Caco-2 (cell line): ENCODE measurements at regions not wholly inside any gene's neighbourhood (a gene's known extent, or its start where the extent isn't known, plus 50 kb on each side); places are given as distances from the start of the nearest gene placed in this dataset.

Experiments
- BruUV-seq: library from RNA; stranded (reverse); fragments of 400-500 nt; replicated peaks from 2 replicates; lab custom pipeline; 2021; lab: Mats Ljungman, UMichigan
- CTCF ChIA-PET: fragments of 300-600 bp; sonication (Branson Sonifier 250); formaldehyde crosslinking; loops from one replicate; lab custom pipeline; 2022; ENCODE audit warnings: antibody characterized with exemption; lab: Charles Lee
- POLR2A ChIA-PET: fragments of 300-600 bp; sonication (Branson Sonifier 250); formaldehyde crosslinking; loops from one replicate; lab custom pipeline; 2022; ENCODE audit warnings: antibody characterized with exemption; lab: Charles Lee
- DNase-seq, 2 experiments: peaks; one replicate each; pipeline versions ENCODE4 v3.0.0 to v3.0.0-alpha.2; 2020 to 2022
- H3K27me3 ChIP-seq: replicated peaks from 2 replicates; pipeline ENCODE4 v1.6.0; 2011; ENCODE audit warnings: low read length; ENCODE audit not compliant: control insufficient read depth, insufficient read depth
- H3K36me3 ChIP-seq: 2 replicates; pipeline ENCODE4 v1.5.1; 2011; ENCODE audit warnings: low read length; ENCODE audit not compliant: control insufficient read depth, insufficient read depth
- H3K4me1 ChIP-seq: fragments of 250-450 bp; sonication (Bioruptor Pico); 2 replicates; pipeline ENCODE4 v1.5.1; 2020; ENCODE audit warnings: mild to moderate bottlenecking
- H3K4me3 ChIP-seq: 2 replicates; pipeline ENCODE4 v1.5.1; 2011; ENCODE audit warnings: low read depth, mild to moderate bottlenecking, control low read depth, low read length
- H3K9me3 ChIP-seq: fragments of 250-450 bp; sonication (Bioruptor Pico); 2 replicates; pipeline ENCODE4 v1.5.1; 2020; ENCODE audit warnings: mild to moderate bottlenecking, moderate library complexity
- H3K27ac Mint-ChIP-seq: one replicate; pipeline ENCODE4 v1.8.0; 2022; ENCODE audit warnings: mixed read lengths; ENCODE audit not compliant: unreplicated experiment
- H3K27me3 Mint-ChIP-seq: one replicate; pipeline ENCODE4 v1.8.0; 2022; ENCODE audit warnings: mixed read lengths; ENCODE audit not compliant: insufficient read depth, unreplicated experiment
- H3K36me3 Mint-ChIP-seq: one replicate; pipeline ENCODE4 v1.8.0; 2022; ENCODE audit warnings: mild to moderate bottlenecking, mixed read lengths; ENCODE audit not compliant: insufficient read depth, unreplicated experiment
- H3K4me1 Mint-ChIP-seq: one replicate; pipeline ENCODE4 v1.8.0; 2022; ENCODE audit warnings: low read depth, mixed read lengths; ENCODE audit not compliant: unreplicated experiment
- H3K4me3 Mint-ChIP-seq: one replicate; pipeline ENCODE4 v1.8.0; 2022; ENCODE audit warnings: mild to moderate bottlenecking, moderate library complexity, mixed read lengths; ENCODE audit not compliant: unreplicated experiment
- H3K9me3 Mint-ChIP-seq: one replicate; pipeline ENCODE4 v1.8.0; 2022; ENCODE audit warnings: mixed read lengths; ENCODE audit not compliant: unreplicated experiment
- intact Hi-C: fragments of 100-400 bp; cut with micrococcal nuclease; formaldehyde crosslinking; loops from one replicate; pipeline ENCODE4 v1.10.0; 2022; ENCODE audit not compliant: unreplicated experiment
- TF ChIP-seq, protein P1 (sequence below), 2 experiments: fragments of 200-600 bp in 1 of 2; IDR thresholded peaks; 1 replicate in 1 of 2; 2 replicates in 1 of 2; pipeline versions ENCODE4 v1.5.1 to v1.8.0; 2011 to 2022; ENCODE audit warnings: antibody characterized with exemption in 1 of 2, control low read depth in 1 of 2, inconsistent platforms in 1 of 2, low read depth in 1 of 2, low read length in 1 of 2, mild to moderate bottlenecking in 1 of 2, moderate library complexity in 1 of 2; ENCODE audit not compliant: insufficient read depth in 1 of 2, severe bottlenecking in 1 of 2, unreplicated experiment in 1 of 2

- Histone ChIP-seq H3K4me1 (no peaks in the 10 kb centered on the region), H3K27me3 (peaks cover 4% of the 10 kb centered on the region), H3K9me3 (no peaks in the 10 kb centered on the region), H3K4me3 (no peak overlapping the region), H3K36me3 (no peaks in the 10 kb centered on the region)
- peaks cover 43% of the 10 kb centered on the region for H3K27me3 Mint-ChIP-seq
- no peaks in the 10 kb centered on the region for H3K9me3 Mint-ChIP-seq
- ChIA-PET POLR2A (no interaction called here), CTCF (no interaction called here)
- no peak overlapping the region for H3K27ac Mint-ChIP-seq
- no peaks in the 10 kb centered on the region for H3K4me1 Mint-ChIP-seq
- TF ChIP-seq, protein P1, sequence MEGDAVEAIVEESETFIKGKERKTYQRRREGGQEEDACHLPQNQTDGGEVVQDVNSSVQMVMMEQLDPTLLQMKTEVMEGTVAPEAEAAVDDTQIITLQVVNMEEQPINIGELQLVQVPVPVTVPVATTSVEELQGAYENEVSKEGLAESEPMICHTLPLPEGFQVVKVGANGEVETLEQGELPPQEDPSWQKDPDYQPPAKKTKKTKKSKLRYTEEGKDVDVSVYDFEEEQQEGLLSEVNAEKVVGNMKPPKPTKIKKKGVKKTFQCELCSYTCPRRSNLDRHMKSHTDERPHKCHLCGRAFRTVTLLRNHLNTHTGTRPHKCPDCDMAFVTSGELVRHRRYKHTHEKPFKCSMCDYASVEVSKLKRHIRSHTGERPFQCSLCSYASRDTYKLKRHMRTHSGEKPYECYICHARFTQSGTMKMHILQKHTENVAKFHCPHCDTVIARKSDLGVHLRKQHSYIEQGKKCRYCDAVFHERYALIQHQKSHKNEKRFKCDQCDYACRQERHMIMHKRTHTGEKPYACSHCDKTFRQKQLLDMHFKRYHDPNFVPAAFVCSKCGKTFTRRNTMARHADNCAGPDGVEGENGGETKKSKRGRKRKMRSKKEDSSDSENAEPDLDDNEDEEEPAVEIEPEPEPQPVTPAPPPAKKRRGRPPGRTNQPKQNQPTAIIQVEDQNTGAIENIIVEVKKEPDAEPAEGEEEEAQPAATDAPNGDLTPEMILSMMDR (IDR thresholded peaks at IDR 0.05; ENCODE audit: insufficient read depth in 1 of 2, low read depth in 1 of 2, low read length in 1 of 2, severe bottlenecking in 1 of 2, unreplicated experiment in 1 of 2) = no peak
- BruUV-seq = no TSS peak
- H3K4me3 Mint-ChIP-seq = no peak overlapping the region
- H3K36me3 Mint-ChIP-seq = no peaks in the 10 kb centered on the region
- DNase-seq = no peak
- intact Hi-C loops = no loop called here
Observed at GRCh38 chr20:60144974-60145527, 186.8 kb downstream of the CDH26 start.

GRCh38 chr20:60147004-60147403, 188.8 kb downstream of the CDH26 start:
- Histone ChIP-seq H3K36me3 (no peaks in the 10 kb centered on the region), H3K4me3 (no peak overlapping the region), H3K9me3 (no peaks in the 10 kb centered on the region), H3K27me3 (peaks cover 3% of the 10 kb centered on the region), H3K4me1 (no peaks in the 10 kb centered on the region)
- Mint-ChIP-seq H3K4me1 (no peaks in the 10 kb centered on the region), H3K27ac (no peak overlapping the region), H3K4me3 (no peak overlapping the region), H3K36me3 (no peaks in the 10 kb centered on the region), H3K9me3 (no peaks in the 10 kb centered on the region), H3K27me3 (peaks cover 45% of the 10 kb centered on the region)
- no peak for DNase-seq
- intact Hi-C loops = no loop called here
- no TSS peak for BruUV-seq
- ChIA-PET POLR2A (no interaction called here), CTCF (no interaction called here)
- TF ChIP-seq, protein P1 (IDR thresholded peaks at IDR 0.05; ENCODE audit: insufficient read depth in 1 of 2, low read depth in 1 of 2, low read length in 1 of 2, severe bottlenecking in 1 of 2, unreplicated experiment in 1 of 2) = no peak

- DNase-seq = no peak
- H3K4me3 ChIP-seq = no peak overlapping the region
- no TSS peak for BruUV-seq
- Mint-ChIP-seq H3K4me1 (no peaks in the 10 kb centered on the region), H3K36me3 (no peaks in the 10 kb centered on the region), H3K27me3 (peaks cover 41% of the 10 kb centered on the region), H3K4me3 (no peak overlapping the region), H3K27ac (no peak overlapping the region), H3K9me3 (no peaks in the 10 kb centered on the region)
- H3K4me1 ChIP-seq = no peaks in the 10 kb centered on the region
- no peaks in the 10 kb centered on the region for H3K9me3 ChIP-seq
- intact Hi-C loops = no loop called here
- POLR2A ChIA-PET = no interaction called here
- H3K27me3 ChIP-seq = peaks cover 3% of the 10 kb centered on the region
- H3K36me3 ChIP-seq = no peaks in the 10 kb centered on the region
- TF ChIP-seq, protein P1 (IDR thresholded peaks at IDR 0.05; ENCODE audit: insufficient read depth in 1 of 2, low read depth in 1 of 2, low read length in 1 of 2, severe bottlenecking in 1 of 2, unreplicated experiment in 1 of 2) = no peak
- CTCF ChIA-PET = no interaction called here
Observed at GRCh38 chr20:60148885-60149284, 190.7 kb downstream of the CDH26 start.
